Stromal cell of bone marrow (primary cell): ENCODE measurements at regions not wholly inside any gene's neighbourhood (a gene's known extent, or its start where the extent isn't known, plus 50 kb on each side); places are given as distances from the start of the nearest gene placed in this dataset.

Source experiments
- DNase-seq: peaks from one replicate; pipeline ENCODE4 v3.0.0-alpha.2; 2012; ENCODE audit warnings: low read depth

GRCh38 chr7:35536396-35536826 lies 158.5 kb downstream of the HERPUD2 start:
- DNase-seq: no peak

- DNase-seq: no peak
Observed at GRCh38 chr7:35533902-35534301, 161.0 kb downstream of the HERPUD2 start.

- no peak for DNase-seq
Observed at GRCh38 chr7:35530124-35531109, 164.5 kb downstream of the HERPUD2 start.

GRCh38 chr7:35529713-35530112 lies 165.2 kb downstream of the HERPUD2 start:
- DNase-seq: no peak

- DNase-seq: no peak
Observed at GRCh38 chr7:35528381-35528977, 166.5 kb downstream of the HERPUD2 start.

- DNase-seq: no peak
Observed at GRCh38 chr7:35526645-35527044, 168.3 kb downstream of the HERPUD2 start.

GRCh38 chr7:35524112-35524804 lies 170.7 kb downstream of the HERPUD2 start:
- DNase-seq: no peak

GRCh38 chr7:35523292-35523691 lies 171.6 kb downstream of the HERPUD2 start:
- DNase-seq: no peak

GRCh38 chr7:35522697-35523096 lies 172.2 kb downstream of the HERPUD2 start:
- no peak for DNase-seq

GRCh38 chr7:35521941-35522340 lies 173.0 kb downstream of the HERPUD2 start:
- DNase-seq: no peak

- no peak for DNase-seq
Observed at GRCh38 chr7:35520810-35521625, 173.9 kb downstream of the HERPUD2 start.

GRCh38 chr7:35519971-35520809 lies 174.7 kb downstream of the HERPUD2 start:
- peak; percentile 38 for DNase-seq

- no peak for DNase-seq
Observed at GRCh38 chr7:35518767-35519166, 176.2 kb downstream of the HERPUD2 start.

GRCh38 chr7:35516498-35516897 lies 178.4 kb downstream of the HERPUD2 start:
- DNase-seq: no peak

- no peak for DNase-seq
Observed at GRCh38 chr7:35513828-35514227, 181.1 kb downstream of the HERPUD2 start.

GRCh38 chr7:35513195-35513594 lies 181.7 kb downstream of the HERPUD2 start:
- DNase-seq: no peak

- no peak for DNase-seq
Observed at GRCh38 chr7:35512716-35513115, 182.2 kb downstream of the HERPUD2 start.

- DNase-seq: no peak
Observed at GRCh38 chr7:35508623-35509400, 186.1 kb downstream of the HERPUD2 start.

- no peak for DNase-seq
Observed at GRCh38 chr7:35505066-35505465, 189.9 kb downstream of the HERPUD2 start.

GRCh38 chr7:35504365-35504764 lies 190.6 kb downstream of the HERPUD2 start:
- DNase-seq: no peak
